IPS-20b (cell line): ENCODE measurements at regions not wholly inside any gene's neighbourhood (a gene's known extent, or its start where the extent isn't known, plus 50 kb on each side); places are given as distances from the start of the nearest gene placed in this dataset.

Experiments
- H3K27ac ChIP-seq: one replicate; pipeline ENCODE4 v1.5.1; 2013; ENCODE audit warnings: low read length
- H3K27me3 ChIP-seq: 2 replicates; pipeline ENCODE4 v1.6.1; 2013; ENCODE audit warnings: mild to moderate bottlenecking, low read length, inconsistent platforms; ENCODE audit not compliant: insufficient read depth
- H3K36me3 ChIP-seq: 2 replicates; pipeline ENCODE4 v1.6.1; 2013; ENCODE audit warnings: low read depth, mild to moderate bottlenecking, inconsistent platforms, low read length, moderate library complexity; ENCODE audit not compliant: insufficient read depth
- H3K4me1 ChIP-seq: 2 replicates; pipeline ENCODE4 v1.6.1; 2013; ENCODE audit warnings: mild to moderate bottlenecking, control low read depth, inconsistent platforms, low read length, moderate library complexity; ENCODE audit not compliant: insufficient read depth
- H3K4me3 ChIP-seq: 2 replicates; pipeline ENCODE4 v1.5.1; 2013; ENCODE audit warnings: mild to moderate bottlenecking, low read length, inconsistent platforms
- H3K9ac ChIP-seq: 2 replicates; pipeline ENCODE4 v1.6.1; 2013; ENCODE audit warnings: low read depth, mild to moderate bottlenecking, inconsistent platforms, low read length, moderate library complexity
- H3K9me3 ChIP-seq: 2 replicates; pipeline ENCODE4 v1.6.1; 2013; ENCODE audit warnings: mild to moderate bottlenecking, low read depth, low read length, inconsistent platforms; ENCODE audit not compliant: insufficient read depth

GRCh38 chrX:150234126-150234525, 129.0 kb upstream of the MAMLD1 start:
- no peak overlapping the region for H3K27ac ChIP-seq
- no peak overlapping the region for H3K4me3 ChIP-seq
- no peaks in the 10 kb centered on the region for H3K36me3 ChIP-seq
- H3K4me1 ChIP-seq: no peaks in the 10 kb centered on the region
- no peak overlapping the region for H3K9ac ChIP-seq
- H3K27me3 ChIP-seq: no peaks in the 10 kb centered on the region; the same call in 1 of the 2 replicates
- H3K9me3 ChIP-seq: no peaks in the 10 kb centered on the region

- Histone ChIP-seq H3K4me3 (no peak overlapping the region), H3K36me3 (no peaks in the 10 kb centered on the region), H3K9ac (no peak overlapping the region), H3K27me3 (no peaks in the 10 kb centered on the region), H3K4me1 (no peaks in the 10 kb centered on the region), H3K9me3 (no peaks in the 10 kb centered on the region), H3K27ac (no peak overlapping the region)
These were observed 126.8 kb upstream of the MAMLD1 start for GRCh38 chrX:150236327-150236726.

GRCh38 chrX:150238632-150239382, 124.3 kb upstream of the MAMLD1 start:
- no peaks in the 10 kb centered on the region for H3K9me3 ChIP-seq
- H3K4me1 ChIP-seq: no peaks in the 10 kb centered on the region
- no peak overlapping the region for H3K4me3 ChIP-seq
- no peak overlapping the region for H3K27ac ChIP-seq
- H3K9ac ChIP-seq: no peak overlapping the region
- H3K36me3 ChIP-seq: no peaks in the 10 kb centered on the region
- no peaks in the 10 kb centered on the region for H3K27me3 ChIP-seq

- no peak overlapping the region for H3K4me3 ChIP-seq
- no peaks in the 10 kb centered on the region for H3K4me1 ChIP-seq
- H3K36me3 ChIP-seq: no peaks in the 10 kb centered on the region
- H3K27ac ChIP-seq: no peak overlapping the region
- H3K27me3 ChIP-seq: no peaks in the 10 kb centered on the region
- no peaks in the 10 kb centered on the region for H3K9me3 ChIP-seq
- no peak overlapping the region for H3K9ac ChIP-seq
These were observed 123.0 kb upstream of the MAMLD1 start for GRCh38 chrX:150239946-150240642.

- Histone ChIP-seq H3K27ac (no peak overlapping the region), H3K27me3 (no peaks in the 10 kb centered on the region), H3K9me3 (no peaks in the 10 kb centered on the region), H3K36me3 (no peaks in the 10 kb centered on the region), H3K4me1 (no peaks in the 10 kb centered on the region), H3K4me3 (no peak overlapping the region), H3K9ac (no peak overlapping the region)
These were observed 122.5 kb upstream of the MAMLD1 start for GRCh38 chrX:150240643-150240970.

- H3K4me1 ChIP-seq: no peaks in the 10 kb centered on the region
These were observed 109.0 kb upstream of the MAMLD1 start for GRCh38 chrX:150253959-150254620.

GRCh38 chrX:150254909-150255308, 108.2 kb upstream of the MAMLD1 start:
- Histone ChIP-seq H3K27me3 (no peaks in the 10 kb centered on the region), H3K36me3 (no peaks in the 10 kb centered on the region), H3K4me3 (no peak overlapping the region), H3K4me1 (no peaks in the 10 kb centered on the region), H3K27ac (no peak overlapping the region), H3K9me3 (no peaks in the 10 kb centered on the region), H3K9ac (no peak overlapping the region)

More at GRCh38 chrX:150253959-150254620, 109.0 kb upstream of the MAMLD1 start:
- H3K27me3 ChIP-seq: no peaks in the 10 kb centered on the region
- no peak overlapping the region for H3K9ac ChIP-seq
- no peak overlapping the region for H3K27ac ChIP-seq
- H3K4me3 ChIP-seq: no peak overlapping the region
- no peaks in the 10 kb centered on the region for H3K9me3 ChIP-seq
- no peaks in the 10 kb centered on the region for H3K36me3 ChIP-seq

- Histone ChIP-seq H3K4me1 (no peaks in the 10 kb centered on the region), H3K27me3 (no peaks in the 10 kb centered on the region), H3K4me3 (no peak overlapping the region), H3K27ac (no peak overlapping the region), H3K9ac (no peak overlapping the region), H3K9me3 (no peaks in the 10 kb centered on the region), H3K36me3 (no peaks in the 10 kb centered on the region)
These were observed 107.4 kb upstream of the MAMLD1 start for GRCh38 chrX:150255441-150256296.

GRCh38 chrX:150256297-150256650, 106.8 kb upstream of the MAMLD1 start:
- Histone ChIP-seq H3K9ac (no peak overlapping the region), H3K4me1 (no peaks in the 10 kb centered on the region), H3K4me3 (no peak overlapping the region), H3K27me3 (no peaks in the 10 kb centered on the region), H3K27ac (no peak overlapping the region), H3K36me3 (no peaks in the 10 kb centered on the region), H3K9me3 (no peaks in the 10 kb centered on the region)

- H3K36me3 ChIP-seq: no peaks in the 10 kb centered on the region
- no peak overlapping the region for H3K27ac ChIP-seq
- no peak overlapping the region for H3K4me3 ChIP-seq
- H3K27me3 ChIP-seq: no peaks in the 10 kb centered on the region
- no peaks in the 10 kb centered on the region for H3K9me3 ChIP-seq
- no peaks in the 10 kb centered on the region for H3K4me1 ChIP-seq
- H3K9ac ChIP-seq: no peak overlapping the region
These were observed 105.6 kb upstream of the MAMLD1 start for GRCh38 chrX:150257353-150258175.

- Histone ChIP-seq H3K9ac (no peak overlapping the region), H3K27ac (no peak overlapping the region), H3K36me3 (no peaks in the 10 kb centered on the region), H3K4me3 (no peak overlapping the region), H3K4me1 (no peaks in the 10 kb centered on the region), H3K27me3 (no peaks in the 10 kb centered on the region), H3K9me3 (no peaks in the 10 kb centered on the region)
These were observed 105.0 kb upstream of the MAMLD1 start for GRCh38 chrX:150258176-150258425.
